Keratinocyte (primary cell): ENCODE measurements at regions not wholly inside any gene's neighbourhood (a gene's known extent, or its start where the extent isn't known, plus 50 kb on each side); places are given as distances from the start of the nearest gene placed in this dataset.

Experiments used
- DNase-seq: peaks from one replicate; pipeline ENCODE4 v3.0.0-alpha.2; 2011; ENCODE audit warnings: low read depth, missing footprints, low spot score
- FAIRE-seq: peaks from 2 replicates; lab custom pipeline; 2011; peaks lifted over from hg19 to GRCh38; lab: Jason Lieb, UNC
- H2AFZ ChIP-seq: 2 replicates; pipeline ENCODE4 v1.6.0; 2012; ENCODE audit warnings: low read length, control low read depth, inconsistent platforms; ENCODE audit not compliant: control insufficient read depth
- H3K27ac ChIP-seq: 2 replicates; pipeline ENCODE4 v1.5.1; 2011; ENCODE audit warnings: low read length; ENCODE audit not compliant: control insufficient read depth, insufficient read depth
- H3K27me3 ChIP-seq: 3 replicates; pipeline ENCODE4 v1.6.0; 2011; ENCODE audit warnings: low read length; ENCODE audit not compliant: control insufficient read depth, insufficient read depth; ENCODE audit errors: extremely low read depth
- H3K36me3 ChIP-seq, 2 experiments: 2 replicates in 1 of 2; 3 replicates in 1 of 2; pipeline ENCODE4 v1.5.1; 2011; ENCODE audit warnings: low read length in 2 of 2, mild to moderate bottlenecking in 1 of 2; ENCODE audit not compliant: control insufficient read depth in 2 of 2, insufficient read depth in 2 of 2; ENCODE audit errors: extremely low read depth in 1 of 2
- H3K4me1 ChIP-seq: 3 replicates; pipeline ENCODE4 v1.5.1; 2011; ENCODE audit warnings: low read length; ENCODE audit not compliant: control insufficient read depth, insufficient read depth; ENCODE audit errors: extremely low read depth
- H3K4me2 ChIP-seq: 3 replicates; pipeline ENCODE4 v1.6.0; 2011; ENCODE audit warnings: low read depth, low read length; ENCODE audit not compliant: control insufficient read depth, insufficient read depth; ENCODE audit errors: extremely low read depth
- H3K4me3 ChIP-seq, 3 experiments: fragments of 200-600 bp in 1 of 3; sonication (generic) in 1 of 3; 2 replicates in 2 of 3; 3 replicates in 1 of 3; pipeline ENCODE4 v1.5.1; 2011 to 2016; ENCODE audit warnings: low read length in 3 of 3, mild to moderate bottlenecking in 3 of 3, control low read depth in 2 of 3, inconsistent platforms in 1 of 3, low read depth in 1 of 3, mixed read lengths in 1 of 3, mixed run types in 1 of 3, moderate library complexity in 1 of 3; ENCODE audit not compliant: control insufficient read depth in 2 of 3, insufficient read depth in 2 of 3; ENCODE audit errors: extremely low read depth in 1 of 3
- H3K79me2 ChIP-seq: 2 replicates; pipeline ENCODE4 v1.6.0; 2012; ENCODE audit warnings: low read length; ENCODE audit not compliant: control insufficient read depth, insufficient read depth
- H3K9ac ChIP-seq: 3 replicates; pipeline ENCODE4 v1.6.0; 2011; ENCODE audit warnings: low read length; ENCODE audit not compliant: control insufficient read depth, insufficient read depth; ENCODE audit errors: extremely low read depth
- H3K9me1 ChIP-seq: 3 replicates; pipeline ENCODE4 v1.6.0; 2011; ENCODE audit warnings: low read length; ENCODE audit not compliant: control insufficient read depth, insufficient read depth; ENCODE audit errors: extremely low read depth
- H3K9me3 ChIP-seq: 2 replicates; pipeline ENCODE4 v1.5.1; 2012; ENCODE audit warnings: low read depth, low read length; ENCODE audit not compliant: control insufficient read depth
- H4K20me1 ChIP-seq: 3 replicates; pipeline ENCODE4 v1.6.0; 2011; ENCODE audit warnings: low read length; ENCODE audit not compliant: control insufficient read depth, insufficient read depth; ENCODE audit errors: extremely low read depth
- CTCF ChIP-seq, 3 experiments: IDR thresholded peaks in 1 of 3; conservative IDR thresholded peaks in 1 of 3; optimal IDR thresholded peaks in 1 of 3; 2 replicates in 2 of 3; 3 replicates in 1 of 3; pipeline versions ENCODE3 to v1.5.1; 2011; ENCODE audit warnings: low read length in 3 of 3, mild to moderate bottlenecking in 3 of 3, moderate library complexity in 2 of 3, control low read depth in 1 of 3, inconsistent platforms in 1 of 3; ENCODE audit not compliant: insufficient read depth in 2 of 3; ENCODE audit errors: extremely low read depth in 1 of 3
- EZH2 ChIP-seq: IDR thresholded peaks from one replicate; pipeline ENCODE4 v1.6.1; 2012; ENCODE audit warnings: inconsistent platforms, mild to moderate bottlenecking, low read length, moderate library complexity
- dilution Hi-C: fragments of 300-500 bp; cut with MboI; formaldehyde crosslinking; loops from one replicate; pipeline ENCODE4 v1.7.0; 2020; ENCODE audit warnings: low sequenced_read_pairs; ENCODE audit not compliant: extremely low pct_ligation_motif_present

DNA sequence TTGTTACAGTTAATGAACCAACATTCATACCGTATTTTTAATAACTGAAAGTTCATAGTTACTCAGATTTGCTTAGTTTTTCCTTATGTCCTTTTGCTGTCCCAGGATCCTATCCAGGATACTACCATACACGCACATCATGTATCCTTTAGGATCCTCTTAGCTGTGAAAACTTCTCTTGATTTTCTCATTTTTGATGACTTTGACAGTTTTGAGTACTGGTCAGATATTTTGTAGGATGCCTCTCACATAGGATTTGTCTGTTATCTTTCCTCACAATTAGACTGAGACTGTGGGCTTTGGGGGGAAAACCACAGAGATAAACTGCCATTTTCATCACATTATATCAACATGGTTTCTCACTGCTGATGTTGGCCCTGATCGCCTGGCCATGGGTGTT is 491.3 kb upstream of the TRPC7 start:
- H3K4me2 ChIP-seq = no peak overlapping the region
- FAIRE-seq = no peak
- no peak overlapping the region for H3K27ac ChIP-seq
- H3K9ac ChIP-seq = no peak overlapping the region
- no peaks in the 10 kb centered on the region for H3K4me1 ChIP-seq
- no peaks in the 10 kb centered on the region for H3K9me3 ChIP-seq
- H2AFZ ChIP-seq = no peak overlapping the region
- no peaks in the 10 kb centered on the region for H3K79me2 ChIP-seq
- TF ChIP-seq CTCF (optimal IDR thresholded peaks at IDR 0.05 in 1 of 3, IDR thresholded peaks at IDR 0.05 in 1 of 3, conservative IDR thresholded peaks at IDR 0.05 in 1 of 3; ENCODE audit: extremely low read depth in 1 of 3, insufficient read depth in 2 of 3, low read length in 3 of 3) (no peak), EZH2 (no peak)
- no peak for DNase-seq
- no peak overlapping the region for H3K4me3 ChIP-seq
- H3K27me3 ChIP-seq = no peaks in the 10 kb centered on the region
- dilution Hi-C loops = no loop called here
- no peaks in the 10 kb centered on the region for H3K36me3 ChIP-seq
- no peaks in the 10 kb centered on the region for H3K9me1 ChIP-seq
- no peaks in the 10 kb centered on the region for H4K20me1 ChIP-seq

DNA sequence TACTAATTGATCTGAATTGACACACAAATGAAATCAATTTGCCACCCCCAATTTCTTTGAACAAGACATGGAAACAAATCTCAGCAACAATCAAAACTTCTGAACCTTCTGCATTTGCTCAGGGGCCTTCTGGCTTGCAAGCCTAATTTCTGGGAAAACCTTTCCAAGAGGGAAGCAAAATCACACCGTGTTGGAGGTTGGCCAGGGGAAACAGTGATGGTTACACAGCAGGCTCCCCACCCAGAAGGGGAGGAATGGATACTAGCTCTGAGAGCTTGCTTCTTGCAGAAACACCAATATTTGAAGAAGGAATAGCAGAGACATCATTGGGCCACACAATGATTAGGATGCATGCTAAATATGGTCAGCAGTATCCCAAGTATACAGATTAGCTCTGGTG is 488.6 kb upstream of the TRPC7 start:
- no peak for DNase-seq
- dilution Hi-C loops = no loop called here

More for the DNA sequence above, 488.6 kb upstream of the TRPC7 start:
- no peaks in the 10 kb centered on the region for H3K27me3 ChIP-seq
- H3K9me1 ChIP-seq = no peaks in the 10 kb centered on the region
- no peaks in the 10 kb centered on the region for H4K20me1 ChIP-seq
- H3K4me3 ChIP-seq = no peak overlapping the region
- H3K4me2 ChIP-seq = no peak overlapping the region
- no peaks in the 10 kb centered on the region for H3K36me3 ChIP-seq
- no peaks in the 10 kb centered on the region for H3K9me3 ChIP-seq
- no peak overlapping the region for H3K27ac ChIP-seq
- no peak for FAIRE-seq
- no peak overlapping the region for H2AFZ ChIP-seq
- H3K4me1 ChIP-seq = no peaks in the 10 kb centered on the region
- no peaks in the 10 kb centered on the region for H3K79me2 ChIP-seq
- no peak overlapping the region for H3K9ac ChIP-seq
- TF ChIP-seq EZH2 = no peak
- TF ChIP-seq CTCF (optimal IDR thresholded peaks at IDR 0.05 in 1 of 3, IDR thresholded peaks at IDR 0.05 in 1 of 3, conservative IDR thresholded peaks at IDR 0.05 in 1 of 3; ENCODE audit: extremely low read depth in 1 of 3, insufficient read depth in 2 of 3, low read length in 3 of 3) = no peak
